WERI-Rb-1 (cell line): ENCODE measurements at regions not wholly inside any gene's neighbourhood (a gene's known extent, or its start where the extent isn't known, plus 50 kb on each side); places are given as distances from the start of the nearest gene placed in this dataset.

ENCODE experiments used
- DNase-seq: peaks from one replicate; pipeline ENCODE4 v3.0.0-alpha.2; 2020
- H3K27ac ChIP-seq: fragments of 250-450 bp; sonication (Bioruptor Pico); 2 replicates; pipeline ENCODE4 v1.5.1; 2020; ENCODE audit warnings: mild to moderate bottlenecking, moderate library complexity
- H3K27me3 ChIP-seq: fragments of 250-450 bp; sonication (Bioruptor Pico); 2 replicates; pipeline ENCODE4 v1.5.1; 2021; ENCODE audit warnings: mild to moderate bottlenecking, low read depth, moderate library complexity; ENCODE audit not compliant: insufficient read depth, severe bottlenecking
- H3K36me3 ChIP-seq: fragments of 250-450 bp; sonication (Bioruptor Pico); 2 replicates; pipeline ENCODE4 v1.5.1; 2020; ENCODE audit warnings: mild to moderate bottlenecking, moderate library complexity
- H3K4me3 ChIP-seq: 2 replicates; pipeline ENCODE4 v1.5.1; 2011; ENCODE audit warnings: low read depth, mild to moderate bottlenecking, control low read depth, low read length
- H3K9me3 ChIP-seq: fragments of 250-450 bp; sonication (Bioruptor Pico); 2 replicates; pipeline ENCODE4 v1.5.1; 2021; ENCODE audit warnings: mild to moderate bottlenecking, moderate library complexity; ENCODE audit not compliant: severe bottlenecking
- CTCF ChIP-seq: IDR thresholded peaks from 2 replicates; pipeline ENCODE4 v1.5.1; 2011; ENCODE audit warnings: low read depth, mild to moderate bottlenecking, control low read depth, inconsistent platforms, low read length

DNA sequence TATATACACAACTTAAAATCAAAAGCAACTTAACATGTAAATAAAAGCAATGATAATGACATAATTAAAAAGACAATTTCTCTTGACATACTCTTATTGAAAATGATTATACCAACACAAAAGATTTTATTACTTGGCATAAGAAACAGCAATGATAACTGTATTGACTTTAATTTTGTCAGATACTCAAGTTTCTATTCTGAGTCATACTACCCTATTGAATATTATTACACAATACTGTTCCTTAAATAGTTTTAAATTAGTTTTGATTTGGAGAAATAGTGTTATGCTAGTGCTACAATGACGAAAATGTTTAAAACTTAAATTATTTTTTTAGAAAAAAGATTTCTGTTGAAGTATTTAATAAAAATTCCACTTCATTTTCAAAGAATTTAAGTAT lies 1319.3 kb upstream of the C9orf72 start:
- DNase-seq: no peak
- Histone ChIP-seq H3K36me3 (no peaks in the 10 kb centered on the region), H3K27me3 (no peaks in the 10 kb centered on the region), H3K9me3 (no peaks in the 10 kb centered on the region), H3K27ac (no peak overlapping the region), H3K4me3 (no peak overlapping the region)
- no peak for TF ChIP-seq CTCF

- Histone ChIP-seq H3K27me3 (no peaks in the 10 kb centered on the region), H3K27ac (no peak overlapping the region), H3K36me3 (no peaks in the 10 kb centered on the region), H3K4me3 (no peak overlapping the region), H3K9me3 (no peaks in the 10 kb centered on the region)
- no peak for DNase-seq
- TF ChIP-seq CTCF: no peak
Observed at GRCh38 chr9:28899267-28899666, 1326.0 kb upstream of the C9orf72 start.

- H3K27me3 ChIP-seq: no peaks in the 10 kb centered on the region
- no peak overlapping the region for H3K4me3 ChIP-seq
- no peaks in the 10 kb centered on the region for H3K9me3 ChIP-seq
- no peak for TF ChIP-seq CTCF
- DNase-seq: no peak
- no peak overlapping the region for H3K27ac ChIP-seq
- no peaks in the 10 kb centered on the region for H3K36me3 ChIP-seq
Observed at GRCh38 chr9:28899926-28900325, 1326.6 kb upstream of the C9orf72 start.

DNA sequence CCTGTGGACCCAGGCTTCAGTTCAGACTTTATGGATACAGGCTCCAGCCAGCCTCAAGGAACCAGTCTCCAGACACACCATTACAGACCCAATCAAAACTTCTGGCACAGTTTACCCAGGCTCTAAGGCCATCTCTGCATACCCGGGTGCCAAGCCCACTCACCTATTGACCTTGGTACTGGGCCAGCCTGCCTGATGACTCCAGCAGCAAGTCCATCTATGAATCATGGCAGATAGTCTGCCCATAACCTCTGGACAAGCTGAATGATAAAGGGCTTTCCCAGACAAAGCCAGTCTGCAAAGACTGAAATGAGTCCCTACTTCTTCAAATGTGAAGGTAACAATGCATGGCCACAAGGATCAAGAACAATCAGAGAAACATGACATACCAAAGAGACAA lies 1327.1 kb upstream of the C9orf72 start:
- H3K36me3 ChIP-seq: no peaks in the 10 kb centered on the region
- no peak overlapping the region for H3K4me3 ChIP-seq
- no peak for DNase-seq
- no peaks in the 10 kb centered on the region for H3K27me3 ChIP-seq
- no peaks in the 10 kb centered on the region for H3K9me3 ChIP-seq
- no peak overlapping the region for H3K27ac ChIP-seq
- no peak for TF ChIP-seq CTCF

- Histone ChIP-seq H3K9me3 (no peaks in the 10 kb centered on the region), H3K36me3 (no peaks in the 10 kb centered on the region), H3K4me3 (no peak overlapping the region), H3K27me3 (no peaks in the 10 kb centered on the region), H3K27ac (no peak overlapping the region)
- TF ChIP-seq CTCF: no peak
- no peak for DNase-seq
Observed at GRCh38 chr9:28909526-28909925, 1336.2 kb upstream of the C9orf72 start.

DNA sequence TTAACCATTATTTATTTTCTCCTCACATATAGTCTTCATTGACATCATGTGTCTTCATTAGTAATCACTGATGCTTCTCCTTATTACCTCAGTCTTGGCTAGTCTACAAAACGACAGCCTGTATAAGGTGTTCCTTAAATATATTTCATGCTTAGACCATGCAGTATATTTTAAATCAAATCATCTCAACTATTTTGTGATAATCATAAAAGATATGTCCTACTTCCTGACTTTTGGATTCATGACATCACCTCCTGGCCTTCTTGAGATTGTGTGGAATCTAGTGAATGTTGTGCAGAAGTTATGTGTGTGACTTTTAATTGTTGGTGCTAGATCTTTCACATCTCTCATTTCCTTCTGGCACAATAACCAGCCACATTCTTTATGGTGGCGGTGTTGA lies 1339.3 kb upstream of the C9orf72 start:
- H3K4me3 ChIP-seq: no peak overlapping the region
- no peaks in the 10 kb centered on the region for H3K27me3 ChIP-seq
- H3K36me3 ChIP-seq: no peaks in the 10 kb centered on the region
- no peak for TF ChIP-seq CTCF
- DNase-seq: no peak
- no peaks in the 10 kb centered on the region for H3K9me3 ChIP-seq
- no peak overlapping the region for H3K27ac ChIP-seq
